ENCODE measurements at regions not wholly inside any gene's neighbourhood (a gene's known extent, or its start where the extent isn't known, plus 50 kb on each side); places are given as distances from the start of the nearest gene placed in this dataset.

- no peak for TF ChIP-seq EZH2 (IDR thresholded peaks at IDR 0.05; ENCODE audit: insufficient read depth, poor library complexity, severe bottlenecking)
- TF ChIP-seq EZH2phosphoT487 (IDR thresholded peaks at IDR 0.05; ENCODE audit: insufficient read depth, low read depth) = no peak
Measured at GRCh38 chr10:34918776-34919315, 103.8 kb upstream of the PARD3 start.
